SU-DHL-6 (cell line): ENCODE measurements at regions not wholly inside any gene's neighbourhood (a gene's known extent, or its start where the extent isn't known, plus 50 kb on each side); places are given as distances from the start of the nearest gene placed in this dataset.
"Not testable (repeated sequence)": the region's sequence is repeated elsewhere in the genome, so short reads cannot be mapped to it uniquely, and the experiment has no call there.

ENCODE experiments used
- H2AFZ ChIP-seq: fragments of 200-600 bp; sonication (generic); 2 replicates; pipeline ENCODE4 v1.6.1; 2014; ENCODE audit warnings: low read depth, mild to moderate bottlenecking, moderate library complexity, mixed read lengths, antibody characterized with exemption, low read length; ENCODE audit not compliant: severe bottlenecking
- H3F3A ChIP-seq: fragments of 200-600 bp; shearing (Covaris generic); 2 replicates; pipeline ENCODE4 v1.6.0; 2016; ENCODE audit warnings: antibody characterized with exemption, mild to moderate bottlenecking; ENCODE audit not compliant: insufficient read depth
- H3K27ac ChIP-seq: fragments of 200-600 bp; sonication (generic); 2 replicates; pipeline ENCODE4 v1.5.1; 2016; ENCODE audit warnings: low read depth, mild to moderate bottlenecking, low read length, moderate library complexity, mixed read lengths
- H3K27me3 ChIP-seq: fragments of 200-600 bp; sonication (generic), shearing (Covaris generic); 2 replicates; pipeline ENCODE4 v1.6.0; 2014; ENCODE audit warnings: mild to moderate bottlenecking, low read length
- H3K36me3 ChIP-seq: fragments of 200-600 bp; sonication (generic); 2 replicates; pipeline ENCODE4 v1.6.1; 2014; ENCODE audit warnings: mild to moderate bottlenecking, low read length, mixed read lengths
- H3K4me2 ChIP-seq: fragments of 300-600, 200-600 bp; shearing (Covaris generic), sonication (generic); 2 replicates; pipeline ENCODE4 v1.6.0; 2014; ENCODE audit warnings: low read length, low read depth, mild to moderate bottlenecking; ENCODE audit not compliant: poor library complexity, severe bottlenecking
- H3K4me3 ChIP-seq: fragments of 200-600 bp; sonication (generic); 2 replicates; pipeline ENCODE4 v1.5.1; 2014; ENCODE audit warnings: antibody characterized with exemption, low read length, mild to moderate bottlenecking, mixed read lengths; ENCODE audit not compliant: insufficient read depth, poor library complexity, severe bottlenecking
- H3K79me2 ChIP-seq: fragments of 200-600 bp; sonication (generic); 2 replicates; pipeline ENCODE4 v1.6.1; 2014; ENCODE audit warnings: mild to moderate bottlenecking, low read length, moderate library complexity; ENCODE audit not compliant: insufficient read depth
- H3K9ac ChIP-seq: fragments of 200-600 bp; sonication (generic); 2 replicates; pipeline ENCODE4 v1.7.0; 2014; ENCODE audit warnings: mild to moderate bottlenecking, low read length
- H3K9me2 ChIP-seq: fragments of 200-600 bp; sonication (generic); replicated peaks from 2 replicates; pipeline ENCODE4 v1.6.1; 2014; ENCODE audit warnings: low read length; ENCODE audit not compliant: insufficient read depth
- H3K9me3 ChIP-seq: fragments of 200-600 bp; sonication (generic); 2 replicates; pipeline ENCODE4 v1.6.1; 2014; ENCODE audit warnings: low read length, mixed read lengths; ENCODE audit not compliant: insufficient read depth
- H4K20me1 ChIP-seq: fragments of 200-600 bp; sonication (generic); 2 replicates; pipeline ENCODE4 v1.6.1; 2014; ENCODE audit warnings: low read depth, mild to moderate bottlenecking, antibody characterized with exemption, low read length, moderate library complexity, mixed read lengths

GRCh38 chr9:39503178-39503577 is 147.7 kb downstream of the SPATA31A1 start:
- H3K36me3 ChIP-seq, H3K4me2 ChIP-seq, H3K79me2 ChIP-seq, H4K20me1 ChIP-seq, H3K4me3 ChIP-seq, H3F3A ChIP-seq, H3K9ac ChIP-seq, H3K9me3 ChIP-seq, H2AFZ ChIP-seq, H3K9me2 ChIP-seq, H3K27ac ChIP-seq, H3K27me3 ChIP-seq: not testable (repeated sequence)

DNA sequence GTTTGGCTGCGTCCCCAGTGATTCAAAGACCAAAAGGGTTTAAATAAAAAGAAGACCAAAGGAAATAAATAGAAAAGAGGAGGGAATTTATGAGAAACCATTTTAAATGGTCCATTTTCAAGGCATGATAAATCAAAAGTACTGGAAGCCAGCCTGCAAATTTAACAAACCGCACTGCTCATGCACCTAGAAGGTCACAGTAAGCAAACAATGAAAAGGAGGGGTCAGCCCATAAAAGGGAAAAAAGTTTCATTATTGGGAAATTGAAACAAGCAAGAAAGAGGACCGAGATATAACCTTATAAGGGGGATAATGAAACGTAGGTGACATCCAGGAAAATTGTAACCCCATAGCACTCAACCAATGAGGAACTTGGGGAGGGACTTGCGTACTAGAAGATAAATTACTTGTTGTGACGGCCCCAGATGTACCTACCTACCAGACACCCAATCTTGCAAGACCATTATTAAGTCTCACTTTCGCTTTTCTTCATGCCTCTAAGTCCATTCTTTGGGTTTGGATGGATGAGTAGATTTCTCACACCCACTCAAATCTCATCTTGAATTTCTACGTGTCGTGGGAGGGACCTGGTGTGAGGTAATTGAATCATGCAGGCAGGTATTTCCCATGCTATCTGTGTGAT is 172.0 kb downstream of the SPATA31A1 start:
- H3K9me2 ChIP-seq, H3K4me2 ChIP-seq, H3K27me3 ChIP-seq, H3K36me3 ChIP-seq, H4K20me1 ChIP-seq, H2AFZ ChIP-seq, H3K9me3 ChIP-seq, H3K27ac ChIP-seq, H3K4me3 ChIP-seq, H3K9ac ChIP-seq, H3K79me2 ChIP-seq, H3F3A ChIP-seq: not testable (repeated sequence)

- H3K4me2 ChIP-seq, H3K27me3 ChIP-seq, H3F3A ChIP-seq, H3K9me2 ChIP-seq, H3K9me3 ChIP-seq, H3K36me3 ChIP-seq, H3K9ac ChIP-seq, H3K79me2 ChIP-seq, H3K27ac ChIP-seq, H3K4me3 ChIP-seq, H2AFZ ChIP-seq, H4K20me1 ChIP-seq: not testable (repeated sequence)
Observed at GRCh38 chr9:39532597-39532996, 177.1 kb downstream of the SPATA31A1 start.

- not testable (repeated sequence) for H3K27me3 ChIP-seq, H3K9ac ChIP-seq, H3K27ac ChIP-seq, H4K20me1 ChIP-seq, H3K9me3 ChIP-seq, H3F3A ChIP-seq, H3K9me2 ChIP-seq, H3K79me2 ChIP-seq, H3K4me3 ChIP-seq, H3K36me3 ChIP-seq, H2AFZ ChIP-seq, H3K4me2 ChIP-seq
Observed at GRCh38 chr9:39533001-39533762, 177.7 kb downstream of the SPATA31A1 start.

- H3K4me3 ChIP-seq, H2AFZ ChIP-seq, H3K27ac ChIP-seq, H3K9ac ChIP-seq, H4K20me1 ChIP-seq, H3K9me2 ChIP-seq, H3F3A ChIP-seq, H3K36me3 ChIP-seq, H3K27me3 ChIP-seq, H3K9me3 ChIP-seq, H3K4me2 ChIP-seq, H3K79me2 ChIP-seq: not testable (repeated sequence)
Observed at GRCh38 chr9:39533763-39534548, 178.5 kb downstream of the SPATA31A1 start.

GRCh38 chr9:39534897-39535296 is 179.4 kb downstream of the SPATA31A1 start:
- not testable (repeated sequence) for H3K4me3 ChIP-seq, H3F3A ChIP-seq, H3K9me3 ChIP-seq, H3K4me2 ChIP-seq, H3K79me2 ChIP-seq, H4K20me1 ChIP-seq, H3K27me3 ChIP-seq, H3K9me2 ChIP-seq, H3K27ac ChIP-seq, H3K36me3 ChIP-seq, H2AFZ ChIP-seq, H3K9ac ChIP-seq

DNA sequence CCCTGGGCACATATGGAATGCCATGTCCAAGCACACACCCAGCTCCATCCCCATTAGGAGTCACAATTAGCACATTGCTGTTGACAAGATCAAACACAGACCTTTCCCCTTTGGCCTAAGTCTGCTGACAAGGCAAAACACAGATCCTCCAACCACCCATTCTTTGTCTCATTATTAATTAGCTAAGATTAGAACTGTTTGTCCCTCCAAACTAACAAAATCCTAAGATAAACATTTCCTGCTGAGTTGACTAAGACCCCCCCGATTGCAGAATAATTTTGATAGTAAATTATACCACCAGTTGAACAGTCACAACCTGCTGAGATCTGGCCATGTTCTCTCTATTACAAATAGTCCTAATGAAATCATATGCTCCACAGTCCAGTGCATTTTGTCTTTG is 186.7 kb downstream of the SPATA31A1 start:
- H3F3A ChIP-seq, H4K20me1 ChIP-seq, H3K4me2 ChIP-seq, H3K79me2 ChIP-seq, H3K27ac ChIP-seq, H3K9me2 ChIP-seq, H3K27me3 ChIP-seq, H3K9ac ChIP-seq, H2AFZ ChIP-seq, H3K4me3 ChIP-seq, H3K36me3 ChIP-seq, H3K9me3 ChIP-seq: not testable (repeated sequence)

DNA sequence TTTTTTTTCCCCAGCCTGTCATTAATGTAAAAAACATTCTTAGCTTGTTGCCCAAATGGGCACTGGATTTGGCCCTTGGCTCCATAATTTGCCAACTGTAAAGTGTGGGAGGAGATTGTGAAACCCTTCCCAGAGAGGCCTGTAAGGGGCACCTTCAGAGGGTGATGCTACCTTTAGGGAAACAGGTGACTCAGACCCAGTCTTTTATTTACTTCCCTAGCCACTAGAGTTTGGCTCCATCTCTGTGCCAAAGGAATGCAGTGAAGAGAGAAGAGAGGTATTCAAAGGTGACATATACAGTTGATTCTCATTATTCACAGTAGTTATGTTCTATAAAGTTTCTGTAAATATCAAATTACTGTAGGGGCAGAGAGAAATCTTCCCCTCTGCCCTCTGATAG is 189.6 kb downstream of the SPATA31A1 start:
- not testable (repeated sequence) for H3K36me3 ChIP-seq, H3K9me3 ChIP-seq, H3K4me3 ChIP-seq, H4K20me1 ChIP-seq, H3K27me3 ChIP-seq, H3K9ac ChIP-seq, H3K4me2 ChIP-seq, H3K9me2 ChIP-seq, H3F3A ChIP-seq, H3K27ac ChIP-seq, H3K79me2 ChIP-seq, H2AFZ ChIP-seq
